Uterus (tissue), 2 donors: ENCODE measurements at regions not wholly inside any gene's neighbourhood (a gene's known extent, or its start where the extent isn't known, plus 50 kb on each side); places are given as distances from the start of the nearest gene placed in this dataset.
"Not testable (repeated sequence)": the region's sequence is repeated elsewhere in the genome, so short reads cannot be mapped to it uniquely, and the experiment has no call there.

Experiments used
- POLR2A ChIP-seq, 2 donors: fragments of 450-650 bp; IDR thresholded peaks; one replicate each; pipeline ENCODE4 v1.6.1; 2016; ENCODE audit warnings: antibody characterized with exemption in 2 of 2, mild to moderate bottlenecking in 1 of 2, moderate library complexity in 1 of 2
- TF ChIP-seq, protein P1 (sequence below), 4 experiments: fragments of 200-600 bp in 2 of 4; fragments of 450-650 bp in 2 of 4; sonication (generic) in 2 of 4; IDR thresholded peaks; one replicate each; pipeline ENCODE4 v1.5.1; 2016 to 2019; ENCODE audit warnings: antibody characterized with exemption in 4 of 4, mild to moderate bottlenecking in 2 of 4, moderate library complexity in 1 of 4

DNA sequence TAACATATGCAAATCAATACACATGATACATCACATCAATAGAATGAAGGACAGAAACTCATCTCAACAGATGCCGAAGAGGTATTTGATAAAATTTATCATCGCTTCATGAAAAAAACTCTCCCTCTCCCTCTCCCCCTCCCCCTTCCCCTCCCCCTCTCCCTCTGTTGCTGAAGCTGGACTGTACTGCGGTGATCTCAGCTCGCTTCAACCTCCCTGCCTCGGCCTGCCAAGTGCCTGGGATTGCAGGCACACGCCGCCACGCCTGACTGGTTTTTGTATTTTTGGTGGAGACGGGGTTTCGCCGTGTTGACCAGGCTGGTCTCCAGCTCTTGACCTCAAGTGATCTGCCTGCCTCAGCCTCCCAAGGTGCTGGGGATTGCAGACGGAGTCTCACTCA is 138.5 kb upstream of the PALMD start:
- not testable (repeated sequence) for TF ChIP-seq POLR2A (IDR thresholded peaks at IDR 0.05)
- TF ChIP-seq, protein P1, sequence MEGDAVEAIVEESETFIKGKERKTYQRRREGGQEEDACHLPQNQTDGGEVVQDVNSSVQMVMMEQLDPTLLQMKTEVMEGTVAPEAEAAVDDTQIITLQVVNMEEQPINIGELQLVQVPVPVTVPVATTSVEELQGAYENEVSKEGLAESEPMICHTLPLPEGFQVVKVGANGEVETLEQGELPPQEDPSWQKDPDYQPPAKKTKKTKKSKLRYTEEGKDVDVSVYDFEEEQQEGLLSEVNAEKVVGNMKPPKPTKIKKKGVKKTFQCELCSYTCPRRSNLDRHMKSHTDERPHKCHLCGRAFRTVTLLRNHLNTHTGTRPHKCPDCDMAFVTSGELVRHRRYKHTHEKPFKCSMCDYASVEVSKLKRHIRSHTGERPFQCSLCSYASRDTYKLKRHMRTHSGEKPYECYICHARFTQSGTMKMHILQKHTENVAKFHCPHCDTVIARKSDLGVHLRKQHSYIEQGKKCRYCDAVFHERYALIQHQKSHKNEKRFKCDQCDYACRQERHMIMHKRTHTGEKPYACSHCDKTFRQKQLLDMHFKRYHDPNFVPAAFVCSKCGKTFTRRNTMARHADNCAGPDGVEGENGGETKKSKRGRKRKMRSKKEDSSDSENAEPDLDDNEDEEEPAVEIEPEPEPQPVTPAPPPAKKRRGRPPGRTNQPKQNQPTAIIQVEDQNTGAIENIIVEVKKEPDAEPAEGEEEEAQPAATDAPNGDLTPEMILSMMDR (IDR thresholded peaks at IDR 0.05): not testable (repeated sequence)
